Thyroid gland (tissue), 4 donors: ENCODE measurements at regions not wholly inside any gene's neighbourhood (a gene's known extent, or its start where the extent isn't known, plus 50 kb on each side); places are given as distances from the start of the nearest gene placed in this dataset.

Experiments
- POLR2A ChIP-seq, 2 donors: fragments of 450-650 bp; IDR thresholded peaks; one replicate each; pipeline ENCODE4 v1.6.1; 2017; ENCODE audit warnings: antibody characterized with exemption in 2 of 2, mild to moderate bottlenecking in 2 of 2, moderate library complexity in 1 of 2
- TF ChIP-seq, protein P1 (sequence below), 6 experiments: fragments of 200-600 bp in 3 of 6; fragments of 450-650 bp in 3 of 6; sonication (generic) in 3 of 6; IDR thresholded peaks; one replicate each; pipeline ENCODE4 v1.5.1; 2016 to 2019; ENCODE audit warnings: antibody characterized with exemption in 6 of 6, mild to moderate bottlenecking in 2 of 6, inconsistent platforms in 1 of 6, moderate library complexity in 1 of 6

- TF ChIP-seq, protein P1, sequence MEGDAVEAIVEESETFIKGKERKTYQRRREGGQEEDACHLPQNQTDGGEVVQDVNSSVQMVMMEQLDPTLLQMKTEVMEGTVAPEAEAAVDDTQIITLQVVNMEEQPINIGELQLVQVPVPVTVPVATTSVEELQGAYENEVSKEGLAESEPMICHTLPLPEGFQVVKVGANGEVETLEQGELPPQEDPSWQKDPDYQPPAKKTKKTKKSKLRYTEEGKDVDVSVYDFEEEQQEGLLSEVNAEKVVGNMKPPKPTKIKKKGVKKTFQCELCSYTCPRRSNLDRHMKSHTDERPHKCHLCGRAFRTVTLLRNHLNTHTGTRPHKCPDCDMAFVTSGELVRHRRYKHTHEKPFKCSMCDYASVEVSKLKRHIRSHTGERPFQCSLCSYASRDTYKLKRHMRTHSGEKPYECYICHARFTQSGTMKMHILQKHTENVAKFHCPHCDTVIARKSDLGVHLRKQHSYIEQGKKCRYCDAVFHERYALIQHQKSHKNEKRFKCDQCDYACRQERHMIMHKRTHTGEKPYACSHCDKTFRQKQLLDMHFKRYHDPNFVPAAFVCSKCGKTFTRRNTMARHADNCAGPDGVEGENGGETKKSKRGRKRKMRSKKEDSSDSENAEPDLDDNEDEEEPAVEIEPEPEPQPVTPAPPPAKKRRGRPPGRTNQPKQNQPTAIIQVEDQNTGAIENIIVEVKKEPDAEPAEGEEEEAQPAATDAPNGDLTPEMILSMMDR (IDR thresholded peaks at IDR 0.05): no peak
- no peak for TF ChIP-seq POLR2A (IDR thresholded peaks at IDR 0.05)
These were observed 173.0 kb upstream of the JAG1 start for GRCh38 chr20:10846766-10847165.
